CD4-positive, alpha-beta T cell treated with Interleukin-2 at 100 ng/mL for 4 hours (primary cell): ENCODE measurements at regions not wholly inside any gene's neighbourhood (a gene's known extent, or its start where the extent isn't known, plus 50 kb on each side); places are given as distances from the start of the nearest gene placed in this dataset.

ENCODE experiments used
- DNase-seq: peaks from one replicate; pipeline ENCODE4 v3.0.0-alpha.2; 2020; ENCODE audit warnings: low spot score

DNA sequence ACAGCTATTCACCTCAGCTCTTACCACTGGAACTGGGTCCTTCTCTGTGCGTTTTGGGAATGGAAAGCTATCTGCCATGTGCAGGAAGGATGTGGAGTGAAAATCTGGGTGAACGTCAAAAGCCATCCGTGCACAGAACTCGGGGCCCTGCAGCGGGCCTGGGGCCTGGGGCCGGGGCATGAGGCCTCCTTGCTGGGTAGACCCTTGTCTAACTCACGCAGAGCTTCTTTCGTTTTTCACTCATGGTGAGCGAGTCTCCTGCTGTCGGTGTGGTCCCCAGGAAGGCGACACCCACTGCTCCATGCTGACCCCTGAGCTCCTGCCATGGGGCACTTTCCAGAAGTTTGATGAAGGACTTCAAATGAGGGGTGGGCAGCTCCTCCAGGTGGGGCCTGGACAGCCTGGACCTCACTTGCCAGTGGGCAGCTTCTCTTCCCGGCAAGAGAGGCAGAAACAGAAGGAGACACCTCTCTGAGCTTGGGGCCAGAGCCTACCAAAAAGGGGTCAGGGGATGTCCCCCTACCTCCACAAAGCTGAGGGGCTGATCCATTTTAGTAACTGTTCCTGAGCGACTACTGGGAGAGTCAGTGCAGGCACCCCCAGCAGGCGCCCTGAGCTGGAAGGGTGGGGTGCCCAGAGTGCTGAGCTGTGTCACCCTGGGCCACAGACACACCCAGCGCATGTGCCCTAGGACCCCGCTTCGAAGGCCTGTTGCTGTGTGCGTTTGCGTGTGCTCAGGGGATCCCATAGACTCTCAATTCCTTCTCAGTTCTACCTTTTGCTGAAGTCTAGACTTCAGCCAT lies 117.7 kb upstream of the HDAC4 start:
- DNase-seq: no peak

DNA sequence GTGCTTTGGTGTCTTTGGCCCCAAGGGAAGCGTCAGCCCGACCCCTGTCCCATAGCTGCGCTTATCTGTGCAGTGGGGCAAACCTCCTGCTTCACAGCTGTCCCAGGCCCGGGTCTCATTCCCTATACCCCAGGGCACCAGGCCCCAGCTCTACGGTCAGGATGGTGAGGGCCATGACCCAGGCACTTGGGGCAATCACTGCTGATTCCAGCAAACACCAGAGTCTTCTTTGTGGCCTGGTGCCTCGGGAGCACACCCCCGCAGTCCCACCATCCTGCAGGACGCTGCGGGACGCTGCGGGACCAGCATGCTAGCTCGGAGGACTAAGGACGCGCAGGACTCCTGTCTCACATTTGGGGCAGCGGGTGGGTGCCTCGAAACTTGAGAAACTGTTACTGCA lies 116.9 kb upstream of the HDAC4 start:
- DNase-seq: no peak

GRCh38 chr2:239516954-239517305 lies 116.1 kb upstream of the HDAC4 start:
- DNase-seq: no peak

GRCh38 chr2:239516286-239516953 lies 115.6 kb upstream of the HDAC4 start:
- no peak for DNase-seq

- DNase-seq: no peak
These were observed 114.1 kb upstream of the HDAC4 start for GRCh38 chr2:239514754-239515530.

- no peak for DNase-seq
These were observed 111.2 kb upstream of the HDAC4 start for GRCh38 chr2:239512054-239512453.

DNA sequence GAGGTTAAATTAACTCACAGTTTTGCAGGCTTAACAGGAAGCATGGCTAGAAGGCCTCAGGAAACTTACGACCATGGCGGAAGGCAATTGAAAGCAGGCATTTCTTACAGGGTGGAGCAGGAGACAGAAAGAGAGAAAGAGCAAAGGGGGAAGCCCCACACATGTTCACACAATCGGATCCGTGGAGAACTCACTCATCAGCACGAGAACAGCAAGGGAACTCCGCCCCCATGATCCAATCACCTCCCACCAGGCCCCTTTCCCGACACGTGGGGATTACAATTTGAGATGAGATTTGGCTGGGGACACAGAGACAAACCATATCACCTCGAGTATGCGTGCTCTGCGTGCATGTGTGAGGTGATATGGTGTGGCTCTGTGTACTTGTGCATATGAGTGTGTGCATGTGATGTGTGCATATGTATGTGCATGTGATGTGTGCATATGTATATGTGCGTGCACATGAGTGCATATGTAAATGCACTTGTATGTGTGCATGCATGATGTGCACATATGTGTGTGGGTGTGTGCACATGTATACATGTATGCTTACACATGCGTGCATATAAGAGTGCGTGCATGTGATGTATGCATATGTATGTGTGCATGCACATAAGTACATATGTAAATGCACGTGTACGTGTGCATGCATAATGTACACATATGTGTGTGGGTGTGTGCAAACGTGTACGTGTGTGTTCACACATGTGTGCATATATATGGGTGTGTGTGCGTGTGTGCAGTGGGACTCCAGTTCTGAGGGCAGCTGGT lies 108.7 kb upstream of the HDAC4 start:
- DNase-seq: no peak

GRCh38 chr2:239508261-239508660 lies 107.4 kb upstream of the HDAC4 start:
- DNase-seq: no peak

GRCh38 chr2:239507576-239508258 lies 106.9 kb upstream of the HDAC4 start:
- no peak for DNase-seq

DNA sequence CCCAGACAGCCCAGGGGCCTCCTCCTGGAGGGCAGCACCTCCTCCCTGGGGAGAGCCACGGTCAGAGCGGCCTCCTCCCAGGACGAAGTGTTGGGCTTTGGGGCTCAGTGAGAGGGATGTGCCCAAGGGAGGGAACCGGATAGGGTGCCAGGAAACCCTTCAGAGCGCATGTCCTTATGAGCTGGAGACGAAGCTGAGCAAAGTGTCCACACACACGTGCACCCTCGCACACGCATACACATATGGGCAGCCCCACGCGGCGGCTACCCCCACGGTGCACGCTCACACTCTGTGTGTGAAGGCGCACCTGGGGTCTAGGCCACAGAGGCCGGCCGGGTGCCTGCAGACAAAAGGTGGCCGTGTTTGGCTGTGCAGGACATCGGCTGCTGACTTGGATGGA lies 106.1 kb upstream of the HDAC4 start:
- DNase-seq: no peak

GRCh38 chr2:239506101-239506857 lies 105.5 kb upstream of the HDAC4 start:
- no peak for DNase-seq

DNA sequence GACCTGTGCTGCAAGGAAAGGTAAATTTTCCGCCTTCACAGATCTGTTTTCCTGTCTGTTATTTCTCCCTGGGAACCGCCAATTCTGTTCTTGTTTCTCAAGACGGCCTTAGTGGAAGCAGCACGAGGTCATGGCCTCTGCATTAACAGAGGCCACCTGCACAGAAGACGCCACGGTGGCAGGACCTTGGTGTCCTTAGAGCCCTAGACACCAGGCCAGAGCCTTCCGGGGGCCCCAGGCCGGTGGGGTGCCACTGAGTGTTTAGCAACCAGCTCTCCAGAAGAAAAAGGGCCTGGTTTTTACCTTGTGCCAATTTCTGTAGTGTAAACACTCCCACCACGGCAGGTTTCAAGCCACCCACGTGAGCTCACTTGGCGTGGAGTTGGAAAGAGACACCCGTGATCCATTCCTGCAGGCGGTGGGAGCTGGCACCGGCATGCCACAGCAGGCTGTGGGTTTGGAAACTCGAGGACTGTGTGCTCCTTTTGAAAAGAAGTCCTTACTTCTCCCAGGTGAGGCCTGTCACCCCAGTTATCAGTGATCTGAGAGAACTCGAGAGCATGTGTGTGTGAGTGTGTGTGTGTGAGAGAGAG lies 103.9 kb upstream of the HDAC4 start:
- no peak for DNase-seq

- no peak for DNase-seq
These were observed 101.8 kb upstream of the HDAC4 start for GRCh38 chr2:239502430-239503186.

DNA sequence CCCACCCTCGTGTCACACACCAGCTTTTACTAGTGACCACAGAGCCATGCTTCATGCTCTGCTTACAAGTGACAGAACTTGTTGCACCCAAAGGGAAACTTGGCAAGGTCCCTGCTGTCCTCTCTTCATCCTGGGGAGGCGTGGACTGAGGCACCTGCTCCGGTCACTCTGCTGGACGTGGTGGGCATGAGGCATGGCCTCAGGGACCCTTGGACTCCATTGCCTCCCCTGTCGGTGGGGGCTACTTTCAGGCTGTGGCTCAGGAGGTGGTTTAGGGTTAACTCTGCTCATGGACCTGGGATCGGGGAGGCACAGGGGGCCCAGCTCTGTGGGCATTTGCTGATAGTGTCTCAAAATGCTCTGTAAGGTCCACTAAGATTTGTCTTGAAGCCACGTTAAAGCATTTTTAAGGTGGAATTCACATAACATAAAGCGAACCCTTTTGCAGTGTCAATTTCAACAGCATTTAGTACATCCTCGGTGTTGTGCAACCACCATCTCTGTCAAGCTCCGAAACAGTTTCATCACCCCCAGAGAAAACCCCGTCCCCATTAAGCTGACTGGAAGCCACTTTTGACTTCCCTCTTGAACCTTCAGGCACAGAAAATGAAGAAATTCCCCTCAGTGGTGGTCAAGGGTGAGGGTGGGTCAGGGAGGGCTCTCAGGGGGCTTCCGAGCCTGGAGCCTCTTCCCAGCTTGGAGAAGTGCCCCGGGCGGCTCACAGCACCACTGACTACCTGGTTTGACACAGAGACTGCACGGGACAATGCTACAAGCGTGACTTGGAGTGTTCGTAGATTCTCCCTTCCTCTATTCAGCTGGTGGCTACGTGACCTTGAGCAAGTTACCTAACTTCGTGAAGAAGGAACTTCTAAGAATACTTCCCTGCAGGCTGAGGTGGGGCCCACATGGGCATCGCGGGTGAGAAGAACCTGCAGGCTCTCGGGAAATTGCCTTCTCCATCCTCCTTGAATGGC lies 100.0 kb upstream of the HDAC4 start:
- DNase-seq: no peak

GRCh38 chr2:239499726-239500573 lies 99.1 kb upstream of the HDAC4 start:
- no peak for DNase-seq

DNA sequence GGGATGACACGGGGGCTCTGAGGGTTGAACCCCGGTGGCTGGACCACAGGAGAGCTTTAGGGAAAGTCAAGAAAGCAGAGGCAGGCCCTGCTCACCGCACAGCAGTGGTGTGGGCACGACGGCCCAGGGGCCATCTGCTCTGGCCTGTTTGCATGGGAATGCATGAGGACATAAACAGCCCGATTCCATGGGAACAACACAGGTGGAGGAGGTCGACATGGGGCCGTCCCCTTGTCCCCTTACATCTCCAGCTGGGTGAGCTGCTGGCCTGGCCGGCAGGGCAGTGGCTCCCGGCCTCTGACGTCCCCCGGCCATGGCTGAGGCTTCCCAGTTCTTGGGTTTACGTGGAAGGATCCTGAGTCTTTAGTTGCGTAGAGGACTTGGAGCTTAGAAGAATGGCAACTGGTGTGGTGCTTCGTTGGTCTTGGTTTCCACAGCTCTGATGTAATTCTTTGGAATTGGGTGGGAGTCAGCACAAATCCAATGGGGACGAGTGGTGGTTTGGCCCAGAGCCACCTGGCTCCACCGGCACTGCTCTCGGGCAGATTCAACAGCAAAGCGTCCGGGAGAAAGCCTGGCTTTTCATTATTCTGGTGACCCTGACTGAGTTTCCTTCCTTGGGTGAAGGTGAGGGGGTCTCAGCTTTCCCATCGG lies 98.3 kb upstream of the HDAC4 start:
- no peak for DNase-seq

DNA sequence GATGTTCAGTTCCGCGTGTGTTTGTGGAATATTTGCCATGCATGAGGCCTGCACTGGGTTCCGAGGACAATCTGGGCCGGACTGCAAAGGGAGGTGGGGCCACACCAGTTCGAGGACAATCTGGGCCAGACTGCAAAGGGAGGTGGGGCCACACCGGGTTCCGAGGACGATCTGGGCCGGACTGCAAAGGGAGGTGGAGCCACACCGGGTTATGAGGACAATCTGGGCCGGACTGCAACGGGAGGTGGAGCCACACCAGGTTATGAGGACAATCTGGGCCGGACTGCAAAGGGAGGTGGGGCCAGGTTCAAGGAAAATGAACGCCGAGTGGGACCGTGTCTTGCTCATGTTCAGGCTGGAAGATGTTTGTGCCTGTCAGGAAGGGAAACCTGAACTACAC lies 97.8 kb upstream of the HDAC4 start:
- no peak for DNase-seq
